Kidney epithelial cell (primary cell): ENCODE measurements at regions not wholly inside any gene's neighbourhood (a gene's known extent, or its start where the extent isn't known, plus 50 kb on each side); places are given as distances from the start of the nearest gene placed in this dataset.

ENCODE experiments used
- DNase-seq: peaks from one replicate; pipeline ENCODE4 v3.0.0-alpha.2; 2010; ENCODE audit warnings: low read depth
- H3K27me3 ChIP-seq: 2 replicates; pipeline ENCODE4 v1.6.0; 2011; ENCODE audit warnings: low read length; ENCODE audit not compliant: control insufficient read depth, insufficient read depth
- H3K36me3 ChIP-seq: 2 replicates; pipeline ENCODE4 v1.5.1; 2011; ENCODE audit warnings: low read length; ENCODE audit not compliant: control insufficient read depth, insufficient read depth
- H3K4me3 ChIP-seq: 2 replicates; pipeline ENCODE4 v1.5.1; 2011; ENCODE audit warnings: low read depth, mild to moderate bottlenecking, control low read depth, low read length
- TF ChIP-seq, protein P1 (sequence below): IDR thresholded peaks from 2 replicates; pipeline ENCODE4 v1.5.1; 2011; ENCODE audit warnings: mild to moderate bottlenecking, moderate library complexity, low read length, control low read depth, inconsistent platforms; ENCODE audit not compliant: insufficient read depth, poor library complexity, severe bottlenecking

DNA sequence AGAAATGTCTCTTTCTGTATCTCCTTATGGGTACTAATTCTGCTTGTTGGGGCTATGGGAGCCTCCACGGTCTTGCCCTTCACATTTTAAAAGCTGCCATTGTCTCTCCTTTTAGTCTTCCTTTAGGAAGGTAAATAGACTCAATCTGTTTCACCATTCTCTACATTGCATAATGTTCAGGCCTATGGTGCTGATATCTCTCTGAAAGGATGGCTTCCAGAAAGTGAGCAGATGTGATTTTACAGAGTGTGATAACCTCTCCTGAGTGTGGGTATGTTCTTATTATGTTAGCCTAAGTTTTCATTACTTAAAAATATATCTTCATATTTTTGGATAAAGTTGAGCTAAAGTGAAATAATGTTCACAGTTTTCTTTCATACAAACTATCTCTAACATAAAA lies 254.0 kb upstream of the PITX2 start:
- no peak for DNase-seq
- Histone ChIP-seq H3K4me3 (no peak overlapping the region), H3K36me3 (no peaks in the 10 kb centered on the region), H3K27me3 (no peaks in the 10 kb centered on the region)
- TF ChIP-seq, protein P1, sequence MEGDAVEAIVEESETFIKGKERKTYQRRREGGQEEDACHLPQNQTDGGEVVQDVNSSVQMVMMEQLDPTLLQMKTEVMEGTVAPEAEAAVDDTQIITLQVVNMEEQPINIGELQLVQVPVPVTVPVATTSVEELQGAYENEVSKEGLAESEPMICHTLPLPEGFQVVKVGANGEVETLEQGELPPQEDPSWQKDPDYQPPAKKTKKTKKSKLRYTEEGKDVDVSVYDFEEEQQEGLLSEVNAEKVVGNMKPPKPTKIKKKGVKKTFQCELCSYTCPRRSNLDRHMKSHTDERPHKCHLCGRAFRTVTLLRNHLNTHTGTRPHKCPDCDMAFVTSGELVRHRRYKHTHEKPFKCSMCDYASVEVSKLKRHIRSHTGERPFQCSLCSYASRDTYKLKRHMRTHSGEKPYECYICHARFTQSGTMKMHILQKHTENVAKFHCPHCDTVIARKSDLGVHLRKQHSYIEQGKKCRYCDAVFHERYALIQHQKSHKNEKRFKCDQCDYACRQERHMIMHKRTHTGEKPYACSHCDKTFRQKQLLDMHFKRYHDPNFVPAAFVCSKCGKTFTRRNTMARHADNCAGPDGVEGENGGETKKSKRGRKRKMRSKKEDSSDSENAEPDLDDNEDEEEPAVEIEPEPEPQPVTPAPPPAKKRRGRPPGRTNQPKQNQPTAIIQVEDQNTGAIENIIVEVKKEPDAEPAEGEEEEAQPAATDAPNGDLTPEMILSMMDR, result no peak

- H3K4me3 ChIP-seq, result no peak overlapping the region
- TF ChIP-seq, protein P1, result no peak
- H3K27me3 ChIP-seq, result no peaks in the 10 kb centered on the region
- no peak for DNase-seq
- no peaks in the 10 kb centered on the region for H3K36me3 ChIP-seq
Observed at GRCh38 chr4:110877778-110878370, 255.0 kb upstream of the PITX2 start.

GRCh38 chr4:110878413-110878812 lies 255.5 kb upstream of the PITX2 start:
- DNase-seq, result peak; percentile 28
- no peaks in the 10 kb centered on the region for H3K27me3 ChIP-seq
- H3K36me3 ChIP-seq, result no peaks in the 10 kb centered on the region
- H3K4me3 ChIP-seq, result no peak overlapping the region
- TF ChIP-seq, protein P1, result no peak

DNA sequence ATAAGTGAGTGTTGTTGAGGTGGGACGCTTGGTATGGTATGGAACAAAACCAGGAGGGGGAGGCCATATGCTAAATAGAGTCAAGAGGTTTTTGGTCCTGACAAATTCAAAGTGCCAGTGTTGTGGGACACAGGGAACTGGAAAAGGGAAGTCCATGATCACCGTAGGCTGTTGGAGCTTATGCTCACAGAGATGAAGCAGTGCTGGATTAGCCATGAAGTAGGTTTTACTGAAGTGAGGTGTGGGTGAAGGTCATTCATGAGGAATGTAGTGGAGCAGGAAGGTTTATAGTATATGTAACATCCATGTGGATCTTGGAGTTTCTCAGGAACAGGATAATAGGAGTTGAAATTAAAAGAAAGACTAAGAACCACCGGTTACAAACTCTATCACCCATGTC lies 256.1 kb upstream of the PITX2 start:
- Histone ChIP-seq H3K27me3 (no peaks in the 10 kb centered on the region), H3K36me3 (no peaks in the 10 kb centered on the region), H3K4me3 (no peak overlapping the region)
- TF ChIP-seq, protein P1, result no peak
- no peak for DNase-seq

- H3K4me3 ChIP-seq, result no peak overlapping the region
- no peaks in the 10 kb centered on the region for H3K36me3 ChIP-seq
- TF ChIP-seq, protein P1, result no peak
- no peaks in the 10 kb centered on the region for H3K27me3 ChIP-seq
- no peak for DNase-seq
Observed at GRCh38 chr4:110886270-110886669, 263.4 kb upstream of the PITX2 start.

- no peaks in the 10 kb centered on the region for H3K36me3 ChIP-seq
- no peaks in the 10 kb centered on the region for H3K27me3 ChIP-seq
- no peak overlapping the region for H3K4me3 ChIP-seq
- TF ChIP-seq, protein P1, result no peak
- DNase-seq, result no peak
Observed at GRCh38 chr4:110886856-110887255, 264.0 kb upstream of the PITX2 start.
